Activated T-cell treated with anti-CD3 and anti-CD28 coated beads, Interleukin-2, amount 50 U/mL, for 1 hour (primary cell): ENCODE measurements at regions not wholly inside any gene's neighbourhood (a gene's known extent, or its start where the extent isn't known, plus 50 kb on each side); places are given as distances from the start of the nearest gene placed in this dataset.
"Not testable (repeated sequence)": the region's sequence is repeated elsewhere in the genome, so short reads cannot be mapped to it uniquely, and the experiment has no call there.

Source experiments
- DNase-seq: peaks from one replicate; pipeline ENCODE4 v3.0.0-alpha.2; 2020

DNA sequence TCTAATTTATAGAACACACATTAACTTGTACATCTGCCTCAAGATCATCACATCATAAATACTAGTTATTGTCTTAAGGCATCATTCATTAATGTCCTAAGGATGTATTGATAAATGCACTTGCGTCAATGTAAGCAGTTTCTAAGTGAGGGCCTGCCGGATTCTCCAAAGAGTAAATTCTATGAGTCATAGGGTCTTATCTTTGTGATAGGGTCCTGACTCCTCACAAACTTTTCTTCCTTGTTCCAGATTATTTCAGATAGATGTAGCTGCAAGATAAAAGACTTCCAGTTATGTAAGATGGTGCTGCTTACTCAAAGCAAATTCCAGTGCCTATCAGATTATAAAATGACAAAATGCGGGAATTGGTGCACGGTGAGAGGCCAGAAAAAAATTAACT, 315.0 kb upstream of the SLC39A10 start:
- no peak for DNase-seq

DNA sequence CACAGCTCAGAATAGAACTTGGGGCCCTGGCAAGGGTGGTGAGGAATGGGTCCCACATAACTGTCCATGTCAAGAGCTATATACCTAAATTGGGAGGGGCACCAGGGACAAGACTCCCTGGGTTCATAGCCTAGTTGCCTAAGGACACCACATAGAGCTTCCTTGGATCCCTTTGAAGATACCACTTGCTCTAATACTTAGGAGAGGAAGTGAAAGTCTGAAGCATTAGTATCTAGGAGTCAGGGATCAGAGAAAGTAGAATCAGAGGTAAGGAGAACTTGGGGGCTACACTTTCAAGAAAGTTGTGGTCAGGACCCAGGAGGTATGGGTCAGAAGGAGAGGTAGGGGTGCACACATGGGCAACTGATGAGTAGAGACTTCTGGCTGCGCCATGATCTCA, 318.2 kb upstream of the SLC39A10 start:
- DNase-seq, result no peak

DNA sequence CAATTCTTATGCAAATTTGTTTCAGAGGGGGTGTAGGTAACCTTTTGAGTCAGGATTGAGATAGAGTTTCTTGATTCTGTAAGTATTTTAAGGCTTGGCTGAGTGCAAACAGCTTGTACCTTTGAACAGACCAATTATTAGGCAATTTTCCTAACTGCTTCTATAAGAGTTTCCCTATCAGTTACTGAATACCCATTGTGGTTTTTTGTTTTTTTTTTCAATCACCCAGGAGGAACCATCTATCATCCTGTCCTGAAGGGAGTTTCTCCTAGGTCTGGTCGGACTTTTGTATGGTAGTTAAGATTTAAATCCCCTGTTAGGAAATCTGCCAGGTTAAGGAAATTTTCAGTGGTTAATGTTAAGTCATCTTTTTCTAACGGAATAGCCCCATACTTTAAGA, 319.4 kb upstream of the SLC39A10 start:
- no peak for DNase-seq

- no peak for DNase-seq
Observed at GRCh38 chr2:195333869-195334268, 323.2 kb upstream of the SLC39A10 start.

- DNase-seq, result no peak
Observed at GRCh38 chr2:195331966-195332365, 325.1 kb upstream of the SLC39A10 start.

GRCh38 chr2:195331129-195331528, 325.9 kb upstream of the SLC39A10 start:
- no peak for DNase-seq

DNA sequence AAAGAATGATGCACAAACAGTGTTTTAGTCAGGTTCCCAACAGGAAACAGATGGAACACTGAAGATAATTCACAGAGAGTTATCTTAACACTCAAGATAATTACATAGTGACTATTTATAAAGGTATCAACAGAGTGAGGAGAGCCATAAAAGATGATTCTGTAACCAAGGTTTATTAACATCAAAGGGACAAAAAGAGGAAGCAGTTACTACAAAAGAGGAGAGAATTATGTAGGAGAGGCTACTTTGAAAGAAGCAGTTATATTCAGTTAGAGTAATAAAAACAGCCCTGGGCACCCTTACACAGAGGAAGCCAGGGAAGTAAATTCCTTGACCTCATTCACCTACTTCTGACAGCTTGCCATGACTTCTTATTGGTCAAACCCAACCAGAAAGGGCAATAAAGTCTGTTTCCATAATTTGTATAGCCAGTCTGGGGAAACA, 326.5 kb upstream of the SLC39A10 start:
- no peak for DNase-seq

GRCh38 chr2:195329784-195330183, 327.2 kb upstream of the SLC39A10 start:
- DNase-seq, result not testable (repeated sequence)

DNA sequence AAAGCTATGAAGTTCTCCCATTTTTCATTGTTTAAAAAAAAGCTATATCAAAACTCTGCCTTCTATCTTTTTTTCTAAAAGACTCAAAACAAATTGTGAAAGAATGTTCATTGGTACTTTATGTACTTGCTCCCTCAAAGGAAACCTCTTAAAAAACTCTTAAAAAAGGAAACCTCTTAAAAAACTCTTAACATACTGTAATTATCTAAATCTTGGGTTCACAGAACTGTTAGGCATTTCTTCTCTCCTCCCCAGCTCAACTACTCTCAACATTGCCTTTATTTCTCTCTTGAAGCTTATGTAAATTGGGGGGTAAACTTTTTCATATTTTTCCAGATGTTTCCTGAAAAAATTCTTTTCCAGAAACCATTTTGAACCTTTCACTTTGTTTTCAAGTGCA, 330.5 kb upstream of the SLC39A10 start:
- DNase-seq, result no peak

DNA sequence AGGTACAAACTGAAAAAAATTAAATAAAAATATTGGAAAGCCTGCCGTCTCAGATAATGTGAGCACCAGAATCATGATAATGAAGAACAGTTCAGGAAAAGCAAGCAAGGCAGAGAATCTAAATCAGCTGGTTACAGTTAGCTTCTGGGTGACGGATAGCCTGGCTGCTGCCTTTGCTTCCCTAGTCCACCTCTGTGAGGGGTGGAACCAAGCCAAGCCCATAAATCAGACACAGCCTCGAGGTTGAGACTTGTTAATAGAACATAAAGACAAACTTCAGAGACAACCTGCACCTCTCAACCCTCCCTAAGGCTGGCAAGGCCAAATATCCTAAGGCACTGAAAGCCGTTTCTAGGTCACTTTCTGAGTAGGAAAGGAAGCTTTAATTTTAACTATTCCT, 334.7 kb upstream of the SLC39A10 start:
- no peak for DNase-seq

GRCh38 chr2:195320413-195320973, 336.5 kb upstream of the SLC39A10 start:
- DNase-seq, result no peak

DNA sequence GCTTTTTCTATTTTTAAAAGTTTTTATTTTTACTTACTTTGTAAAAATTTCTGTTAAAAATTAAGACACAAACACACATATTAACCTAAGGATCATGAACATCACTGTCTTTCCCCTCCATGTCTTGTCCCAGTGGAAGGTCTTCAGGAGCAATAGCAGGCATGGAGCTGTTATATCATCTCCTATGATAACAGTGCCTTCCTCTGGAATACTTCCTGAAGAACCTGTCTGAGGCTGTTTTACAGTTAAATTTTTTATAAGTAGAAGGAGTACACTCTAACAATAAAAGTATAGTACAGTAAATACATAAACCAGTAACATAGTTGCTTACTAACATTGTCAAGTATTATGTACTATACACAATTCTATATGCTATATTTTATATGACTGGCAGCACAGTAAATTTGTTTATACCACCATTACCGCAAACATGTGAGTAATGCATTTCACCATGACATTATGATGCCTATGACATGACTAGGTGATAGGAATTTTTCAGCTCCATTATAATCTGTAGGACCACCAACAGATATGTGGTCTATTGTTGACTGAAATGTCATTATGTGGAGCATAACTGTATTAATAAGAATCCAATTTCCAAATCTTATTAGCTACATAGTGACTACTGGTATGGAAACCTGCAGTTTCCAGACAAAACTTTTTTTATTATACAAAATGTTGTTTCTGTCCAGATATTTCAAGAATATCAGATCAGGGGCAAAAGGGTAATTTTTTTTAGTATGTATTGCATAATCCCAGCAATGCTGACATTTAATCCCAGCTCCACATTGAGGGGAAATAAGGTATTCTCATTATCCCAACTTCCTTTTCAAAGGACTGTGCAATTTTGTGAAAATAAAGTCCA, 337.2 kb upstream of the SLC39A10 start:
- DNase-seq, result no peak

- DNase-seq, result no peak
Observed at GRCh38 chr2:195319112-195319460, 337.9 kb upstream of the SLC39A10 start.

- DNase-seq, result no peak
Observed at GRCh38 chr2:195318440-195319111, 338.4 kb upstream of the SLC39A10 start.

DNA sequence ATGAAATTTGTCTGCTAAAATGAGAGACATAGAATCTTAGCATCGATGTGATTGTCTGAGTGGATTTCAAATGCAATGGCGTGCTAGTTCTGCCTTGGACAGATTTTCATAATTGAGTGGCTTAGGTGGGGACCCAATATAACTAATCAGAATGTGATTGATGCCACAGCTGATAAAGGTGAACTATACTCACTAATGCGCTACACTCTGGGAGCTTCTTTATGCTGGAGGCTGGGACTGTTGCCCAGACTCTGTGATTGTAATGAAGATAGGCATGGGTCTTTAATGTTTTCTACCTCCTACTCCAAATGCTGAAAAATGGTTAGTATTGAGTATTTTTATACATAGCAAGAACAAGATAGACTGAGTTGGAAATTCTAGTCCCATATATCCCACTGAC, 339.5 kb upstream of the SLC39A10 start:
- no peak for DNase-seq

- no peak for DNase-seq
Observed at GRCh38 chr2:195316486-195316885, 340.5 kb upstream of the SLC39A10 start.

- no peak for DNase-seq
Observed at GRCh38 chr2:195313962-195314361, 343.1 kb upstream of the SLC39A10 start.

DNA sequence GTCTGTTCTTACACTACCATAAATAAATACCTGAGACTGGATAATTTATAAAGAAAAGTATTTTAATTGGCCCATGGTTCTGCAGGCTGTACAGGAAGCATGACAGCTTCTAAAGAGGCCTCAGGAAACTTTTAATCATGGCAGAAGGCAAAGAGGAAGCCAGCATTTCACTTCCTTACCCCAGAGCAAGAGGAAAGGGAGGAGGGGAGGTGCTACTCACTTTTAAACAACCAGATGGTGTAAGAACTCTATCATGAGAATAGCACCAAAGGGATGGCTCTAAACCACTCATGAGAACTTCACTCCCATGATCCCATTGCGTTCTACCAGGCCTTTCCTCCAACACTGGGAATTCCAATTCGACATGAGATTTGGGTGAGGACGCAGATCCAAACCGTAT, 344.4 kb upstream of the SLC39A10 start:
- DNase-seq, result no peak

- DNase-seq, result no peak
Observed at GRCh38 chr2:195308163-195308562, 348.9 kb upstream of the SLC39A10 start.

- no peak for DNase-seq
Observed at GRCh38 chr2:195307751-195308150, 349.3 kb upstream of the SLC39A10 start.

GRCh38 chr2:195304310-195304709, 352.7 kb upstream of the SLC39A10 start:
- DNase-seq, result no peak

DNA sequence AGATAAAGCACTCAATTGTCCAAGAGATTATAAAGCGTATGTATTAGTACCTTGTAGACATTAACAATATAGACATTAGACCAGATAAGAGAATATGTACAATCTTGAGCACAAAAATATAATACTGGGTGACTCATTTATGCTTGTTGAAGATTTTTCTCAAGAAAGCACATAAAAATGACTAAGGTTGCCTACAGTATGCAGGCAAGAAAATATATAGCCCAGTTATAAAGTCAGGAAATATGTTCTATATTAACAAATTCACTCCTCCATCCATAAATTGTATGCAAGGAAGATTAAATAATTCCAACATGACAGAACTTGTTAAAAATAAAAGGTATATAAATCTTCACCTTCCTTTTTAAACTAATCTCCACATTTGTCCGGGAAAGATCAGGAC, 356.4 kb upstream of the SLC39A10 start:
- DNase-seq, result no peak

- no peak for DNase-seq
Observed at GRCh38 chr2:195299600-195299999, 357.4 kb upstream of the SLC39A10 start.

- DNase-seq, result no peak
Observed at GRCh38 chr2:195296490-195296889, 360.5 kb upstream of the SLC39A10 start.
